Gastroesophageal sphincter (tissue), 4 donors: ENCODE measurements at regions not wholly inside any gene's neighbourhood (a gene's known extent, or its start where the extent isn't known, plus 50 kb on each side); places are given as distances from the start of the nearest gene placed in this dataset.
"Not testable (repeated sequence)": the region's sequence is repeated elsewhere in the genome, so short reads cannot be mapped to it uniquely, and the experiment has no call there.

Experiments
- ATAC-seq: fragments of 150-250 bp; one replicate; pipeline ENCODE4 v1.9.1; 2016; ENCODE audit warnings: mild to moderate bottlenecking, moderate library complexity
- H3K27ac ChIP-seq, 4 donors: fragments of 200-600 bp; sonication (generic) in 3 of 4; 1 replicate in 3 of 4; 2 replicates in 1 of 4; pipeline ENCODE4 v1.5.1; 2016 to 2019
- H3K27me3 ChIP-seq: fragments of 200-600 bp; sonication (generic); one replicate; pipeline ENCODE4 v1.5.1; 2019
- H3K36me3 ChIP-seq, 2 donors: fragments of 200-600 bp; sonication (generic); one replicate each; pipeline ENCODE4 v1.5.1; 2019; ENCODE audit warnings: control low read depth in 1 of 2
- H3K4me1 ChIP-seq, 3 donors: fragments of 200-600 bp; sonication (generic); 1 replicate in 2 of 3; 2 replicates in 1 of 3; pipeline ENCODE4 v1.5.1; 2016 to 2019; ENCODE audit warnings: control low read depth in 2 of 3
- H3K4me3 ChIP-seq, 2 donors: fragments of 200-600 bp; sonication (generic); one replicate each; pipeline ENCODE4 v1.5.1; 2019; ENCODE audit warnings: mild to moderate bottlenecking in 1 of 2, moderate library complexity in 1 of 2
- H3K9me3 ChIP-seq, 3 donors: fragments of 200-600 bp; sonication (generic); one replicate each; pipeline ENCODE4 v1.5.1; 2017 to 2019; ENCODE audit warnings: control low read depth in 2 of 3
- EP300 ChIP-seq: sonication (generic); formaldehyde crosslinking; IDR thresholded peaks from one replicate; pipeline ENCODE4 v1.6.1; 2017; ENCODE audit warnings: antibody characterized with exemption, mild to moderate bottlenecking
- POLR2A ChIP-seq, 2 donors: fragments of 450-650 bp; IDR thresholded peaks; one replicate each; pipeline ENCODE4 v1.6.1; 2017; ENCODE audit warnings: antibody characterized with exemption in 2 of 2, mild to moderate bottlenecking in 2 of 2, moderate library complexity in 1 of 2
- POLR2AphosphoS5 ChIP-seq: sonication (generic); formaldehyde crosslinking; IDR thresholded peaks from one replicate; pipeline ENCODE4 v1.6.1; 2017; ENCODE audit warnings: antibody characterized with exemption
- WGBS, 2 donors: methylation state at CpG; one replicate each; pipeline ENCODE4 v1.1.5; 2018; ENCODE audit warnings: low coverage in 1 of 2; 5-methylcytosine and 5-hydroxymethylcytosine counted together
- TF ChIP-seq, protein P1 (sequence below), 4 experiments: fragments of 200-600 bp in 2 of 4; fragments of 450-650 bp in 2 of 4; sonication (generic) in 1 of 4; IDR thresholded peaks; one replicate each; pipeline ENCODE4 v1.5.1; 2017 to 2019; ENCODE audit warnings: antibody characterized with exemption in 4 of 4, mild to moderate bottlenecking in 2 of 4, moderate library complexity in 2 of 4

DNA sequence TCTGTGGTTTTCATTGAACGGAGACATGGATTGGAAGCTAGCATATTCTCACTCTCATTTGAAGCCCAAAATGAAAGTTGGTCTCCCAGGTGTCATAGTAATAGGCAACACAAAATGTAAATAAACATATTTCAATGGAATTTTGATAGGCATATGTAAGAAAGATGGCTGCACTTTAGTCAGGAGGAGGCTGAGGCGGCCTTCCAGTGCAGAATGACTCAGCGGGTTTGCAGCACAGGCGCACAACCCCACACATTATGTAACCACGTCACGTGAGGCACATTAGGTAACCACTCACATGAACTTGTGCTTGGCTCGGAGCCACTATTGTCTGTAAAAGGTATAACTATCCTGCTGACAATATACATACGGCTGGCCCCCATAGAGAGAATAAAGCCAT, 381.7 kb downstream of the GPAT3 start:
- 86 to 98% methylated on average over 6 to 8 of the region's 8 CpGs for WGBS, 2 donors
- H3K4me1 ChIP-seq: peaks cover 0 to 24% (median 2%) of the 10 kb centered on the region in 3 donors
- no peaks in the 10 kb centered on the region for H3K36me3 ChIP-seq
- H3K9me3 ChIP-seq: no peaks in the 10 kb centered on the region
- H3K27me3 ChIP-seq: no peaks in the 10 kb centered on the region
- no peak overlapping the region for H3K27ac ChIP-seq
- H3K4me3 ChIP-seq: no peak overlapping the region
- TF ChIP-seq, protein P1, sequence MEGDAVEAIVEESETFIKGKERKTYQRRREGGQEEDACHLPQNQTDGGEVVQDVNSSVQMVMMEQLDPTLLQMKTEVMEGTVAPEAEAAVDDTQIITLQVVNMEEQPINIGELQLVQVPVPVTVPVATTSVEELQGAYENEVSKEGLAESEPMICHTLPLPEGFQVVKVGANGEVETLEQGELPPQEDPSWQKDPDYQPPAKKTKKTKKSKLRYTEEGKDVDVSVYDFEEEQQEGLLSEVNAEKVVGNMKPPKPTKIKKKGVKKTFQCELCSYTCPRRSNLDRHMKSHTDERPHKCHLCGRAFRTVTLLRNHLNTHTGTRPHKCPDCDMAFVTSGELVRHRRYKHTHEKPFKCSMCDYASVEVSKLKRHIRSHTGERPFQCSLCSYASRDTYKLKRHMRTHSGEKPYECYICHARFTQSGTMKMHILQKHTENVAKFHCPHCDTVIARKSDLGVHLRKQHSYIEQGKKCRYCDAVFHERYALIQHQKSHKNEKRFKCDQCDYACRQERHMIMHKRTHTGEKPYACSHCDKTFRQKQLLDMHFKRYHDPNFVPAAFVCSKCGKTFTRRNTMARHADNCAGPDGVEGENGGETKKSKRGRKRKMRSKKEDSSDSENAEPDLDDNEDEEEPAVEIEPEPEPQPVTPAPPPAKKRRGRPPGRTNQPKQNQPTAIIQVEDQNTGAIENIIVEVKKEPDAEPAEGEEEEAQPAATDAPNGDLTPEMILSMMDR (IDR thresholded peaks at IDR 0.05): no peak
- TF ChIP-seq POLR2A (IDR thresholded peaks at IDR 0.05) (no peak), POLR2AphosphoS5 (no peak), EP300 (no peak)
- no peak for ATAC-seq

DNA sequence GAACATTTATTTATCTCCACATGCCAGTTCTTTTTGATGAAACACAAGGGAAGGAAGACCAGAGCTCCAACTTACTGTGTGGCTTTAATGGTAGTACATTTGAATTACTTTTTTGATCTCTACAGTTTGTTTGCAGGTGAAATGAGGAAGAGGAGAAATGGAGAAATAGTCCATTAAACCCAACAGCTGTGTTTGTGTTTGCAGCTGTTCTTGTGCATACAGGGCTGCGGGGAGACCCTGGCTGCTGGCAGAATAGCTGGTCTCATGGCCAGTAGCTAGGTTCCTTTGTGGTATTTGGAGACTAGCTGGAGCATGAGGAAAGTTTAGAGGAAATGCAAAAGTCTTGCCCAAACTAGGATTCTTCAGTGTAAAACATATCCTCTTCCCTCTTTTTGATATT, 374.8 kb downstream of the GPAT3 start:
- H3K36me3 ChIP-seq: no peaks in the 10 kb centered on the region
- H3K4me1 ChIP-seq: peaks cover 0 to 16% (median 0%) of the 10 kb centered on the region in 3 donors
- no peaks in the 10 kb centered on the region for H3K27me3 ChIP-seq
- H3K27ac ChIP-seq: no peak overlapping the region
- no peak overlapping the region for H3K4me3 ChIP-seq
- no peak for ATAC-seq
- 58 to 100% methylated on average over 1 of the region's 1 CpG for WGBS, 2 donors
- H3K9me3 ChIP-seq: no peaks in the 10 kb centered on the region
- no peak for TF ChIP-seq EP300
- TF ChIP-seq, protein P1 (IDR thresholded peaks at IDR 0.05): no peak

DNA sequence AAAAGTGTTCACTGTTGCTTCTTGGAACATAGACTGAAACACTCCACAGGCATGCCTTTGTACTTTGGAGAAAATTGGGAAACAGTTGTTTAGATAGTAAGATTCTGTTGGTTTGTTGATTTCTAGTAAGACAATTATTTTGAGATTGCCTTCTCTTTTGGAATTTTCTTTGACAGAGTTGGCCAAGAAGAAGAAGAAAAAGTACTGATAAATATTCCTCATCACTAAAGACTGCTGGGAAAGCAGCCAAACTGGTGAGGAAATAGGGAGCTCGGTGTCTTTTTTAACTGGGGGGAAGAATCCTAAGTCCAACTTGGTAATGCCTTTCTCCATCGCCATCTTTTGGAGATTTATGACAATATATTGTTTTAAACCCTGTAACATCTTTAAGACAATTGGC, 370.7 kb downstream of the GPAT3 start:
- 5 to 34% methylated on average over 2 of the region's 2 CpGs for WGBS, 2 donors
- no peak for TF ChIP-seq POLR2AphosphoS5
- TF ChIP-seq POLR2A (IDR thresholded peaks at IDR 0.05): no peak
- TF ChIP-seq, protein P1 (IDR thresholded peaks at IDR 0.05): no peak
- TF ChIP-seq EP300: no peak
- no peaks in the 10 kb centered on the region for H3K36me3 ChIP-seq
- H3K4me3 ChIP-seq: no peak overlapping the region
- no peaks in the 10 kb centered on the region for H3K9me3 ChIP-seq
- H3K4me1 ChIP-seq: peaks cover 0 to 6% (median 0%) of the 10 kb centered on the region in 3 donors
- H3K27me3 ChIP-seq: no peaks in the 10 kb centered on the region
- H3K27ac ChIP-seq: no peak overlapping the region
- peak; percentile 72 for ATAC-seq

DNA sequence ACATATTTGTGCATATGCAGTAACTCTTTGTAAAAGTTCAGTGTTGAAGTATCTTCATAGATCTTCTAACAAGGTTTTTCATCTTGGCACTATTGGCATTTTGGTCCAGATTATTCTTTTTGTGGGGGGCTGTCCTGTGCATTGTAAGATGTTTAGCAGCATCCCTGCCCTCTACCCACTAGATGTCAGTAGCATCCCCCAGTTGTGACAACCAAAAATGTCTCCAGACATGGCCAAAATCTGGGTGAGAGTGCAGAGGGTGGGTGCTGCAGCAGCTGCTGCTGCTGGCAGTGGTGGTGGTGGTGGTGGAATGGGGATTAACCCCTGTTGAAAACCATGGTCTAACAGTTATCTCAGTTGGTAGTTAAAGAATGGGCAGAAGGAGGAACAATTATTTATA, 370.0 kb downstream of the GPAT3 start:
- Histone ChIP-seq H3K36me3 (no peaks in the 10 kb centered on the region), H3K4me3 (no peak overlapping the region), H3K9me3 (no peaks in the 10 kb centered on the region), H3K27me3 (no peaks in the 10 kb centered on the region), H3K4me1 (peaks cover 0 to 6% (median 0%) of the 10 kb centered on the region in 3 donors), H3K27ac (no peak overlapping the region)
- TF ChIP-seq POLR2A (IDR thresholded peaks at IDR 0.05): no peak
- no peak for TF ChIP-seq EP300
- no peak for TF ChIP-seq POLR2AphosphoS5
- TF ChIP-seq, protein P1 (IDR thresholded peaks at IDR 0.05): peak; percentile 7 to 53 (median 24)
- peak; percentile 32 for ATAC-seq

DNA sequence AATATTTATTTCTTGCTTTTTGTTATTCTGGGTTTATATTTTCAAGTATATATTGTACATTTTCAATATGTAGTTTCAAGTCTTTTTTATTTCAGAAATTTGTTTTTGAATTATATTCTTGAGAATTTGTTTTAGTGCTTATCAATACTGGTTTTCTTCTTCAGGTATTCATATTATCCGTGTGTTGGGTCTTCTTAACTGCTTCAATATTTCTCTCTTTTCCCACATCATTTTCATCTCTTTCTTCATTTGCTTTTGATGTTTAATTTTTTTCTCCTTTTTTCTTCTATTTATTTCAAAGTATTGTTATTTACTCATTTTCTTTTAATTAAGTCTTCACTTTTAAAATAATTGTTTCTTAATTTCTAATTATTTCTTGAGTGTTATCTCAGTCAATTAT, 367.8 kb downstream of the GPAT3 start:
- 40 to 100% methylated on average over 1 of the region's 1 CpG for WGBS, 2 donors
- H3K36me3 ChIP-seq, H3K4me3 ChIP-seq, ATAC-seq, H3K9me3 ChIP-seq, H3K4me1 ChIP-seq, H3K27me3 ChIP-seq, H3K27ac ChIP-seq: not testable (repeated sequence)

DNA sequence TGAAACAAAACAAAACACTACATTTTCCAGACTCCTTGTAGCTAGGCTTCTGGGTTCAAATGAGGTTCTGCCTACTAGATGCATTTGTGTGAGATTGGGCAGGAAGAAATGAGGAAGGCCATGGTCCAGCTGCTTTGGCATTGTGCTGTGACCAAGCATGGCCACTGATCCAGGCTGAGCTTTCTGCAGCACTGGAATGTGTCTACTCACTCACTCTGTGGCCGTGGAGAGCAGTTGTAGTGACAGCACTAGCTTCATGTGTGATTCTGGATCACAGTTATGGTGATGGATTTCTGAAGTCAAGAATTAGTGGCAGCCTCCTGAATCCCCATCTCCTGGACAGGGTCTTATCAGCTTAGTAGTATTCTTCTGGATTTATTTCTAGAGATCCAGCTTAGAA, 358.9 kb downstream of the GPAT3 start:
- Histone ChIP-seq H3K4me3 (no peak overlapping the region), H3K27ac (no peak overlapping the region), H3K27me3 (no peaks in the 10 kb centered on the region), H3K9me3 (no peaks in the 10 kb centered on the region), H3K4me1 (no peaks in the 10 kb centered on the region), H3K36me3 (no peaks in the 10 kb centered on the region)
- TF ChIP-seq EP300 (no peak), POLR2AphosphoS5 (no peak), POLR2A (IDR thresholded peaks at IDR 0.05) (no peak)
- TF ChIP-seq, protein P1 (IDR thresholded peaks at IDR 0.05): no peak
- no CpG with 5 or more reads among the region's 1 CpG for WGBS, 2 donors
- no peak for ATAC-seq
